OCI-LY1 (cell line): ENCODE measurements at regions not wholly inside any gene's neighbourhood (a gene's known extent, or its start where the extent isn't known, plus 50 kb on each side); places are given as distances from the start of the nearest gene placed in this dataset.

ENCODE experiments used
- H2AFZ ChIP-seq: fragments of 200-600 bp; sonication (generic), shearing (Covaris generic); 2 replicates; pipeline ENCODE4 v1.6.0; 2014; ENCODE audit warnings: antibody characterized with exemption, mild to moderate bottlenecking, low read length
- H3F3A ChIP-seq: fragments of 200-600 bp; sonication (generic), shearing (Covaris generic); 2 replicates; pipeline ENCODE4 v1.6.0; 2014; ENCODE audit warnings: mild to moderate bottlenecking, antibody characterized with exemption, low read length, moderate library complexity; ENCODE audit not compliant: insufficient read depth
- H3K27ac ChIP-seq: fragments of 200-600 bp; sonication (generic); 2 replicates; pipeline ENCODE4 v1.5.1; 2014; ENCODE audit warnings: low read length, mixed run types, mild to moderate bottlenecking, low read depth; ENCODE audit not compliant: poor library complexity, severe bottlenecking
- H3K27me3 ChIP-seq: fragments of 200-600 bp; sonication (generic); 2 replicates; pipeline ENCODE4 v1.6.0; 2014; ENCODE audit warnings: antibody characterized with exemption, mild to moderate bottlenecking, low read length, moderate library complexity; ENCODE audit not compliant: insufficient read depth
- H3K36me3 ChIP-seq: fragments of 200-600 bp; sonication (generic); 2 replicates; pipeline ENCODE4 v1.6.1; 2014; ENCODE audit warnings: mild to moderate bottlenecking, antibody characterized with exemption, low read length, moderate library complexity, mixed read lengths; ENCODE audit not compliant: insufficient read depth
- H3K4me1 ChIP-seq: fragments of 200-600 bp; sonication (generic); 2 replicates; pipeline ENCODE4 v1.5.1; 2014; ENCODE audit warnings: mild to moderate bottlenecking, low read length, moderate library complexity; ENCODE audit not compliant: insufficient read depth, severe bottlenecking
- H3K4me2 ChIP-seq: fragments of 200-600 bp; sonication (generic), shearing (Covaris generic); 2 replicates; pipeline ENCODE4 v1.6.1; 2014; ENCODE audit warnings: low read length
- H3K4me3 ChIP-seq: fragments of 200-600 bp; sonication (generic); 2 replicates; pipeline ENCODE4 v1.5.1; 2014; ENCODE audit warnings: low read length, low read depth, mild to moderate bottlenecking, mixed read lengths; ENCODE audit not compliant: poor library complexity, severe bottlenecking
- H3K79me2 ChIP-seq: fragments of 200-600 bp; shearing (Covaris generic); 2 replicates; pipeline ENCODE4 v1.6.1; 2016; ENCODE audit warnings: mixed run types, low read length, mixed read lengths; ENCODE audit not compliant: insufficient read depth
- H3K9ac ChIP-seq: fragments of 200-600 bp; sonication (generic), shearing (Covaris generic); 2 replicates; pipeline ENCODE4 v1.6.1; 2014; ENCODE audit warnings: mild to moderate bottlenecking, low read length, mixed read lengths
- H3K9me2 ChIP-seq: fragments of 200-600 bp; sonication (generic), shearing (Covaris generic); 2 replicates; pipeline ENCODE4 v1.6.1; 2014; ENCODE audit warnings: low read depth, mild to moderate bottlenecking, low read length, mixed read lengths
- H3K9me3 ChIP-seq: fragments of 200-600 bp; shearing (Covaris generic); 2 replicates; pipeline ENCODE4 v1.6.1; 2014; ENCODE audit warnings: low read length, mixed read lengths
- H4K20me1 ChIP-seq: fragments of 200-600 bp; sonication (generic), shearing (Covaris generic); 2 replicates; pipeline ENCODE4 v1.6.0; 2016; ENCODE audit warnings: mild to moderate bottlenecking, low read length; ENCODE audit not compliant: insufficient read depth
- EZH2 ChIP-seq: fragments of 200-600 bp; sonication (generic), shearing (Covaris generic); IDR thresholded peaks from 2 replicates; pipeline ENCODE4 v1.8.0; 2017; ENCODE audit warnings: borderline replicate concordance, mixed run types, mild to moderate bottlenecking, antibody characterized with exemption, low read length, moderate library complexity, mixed read lengths
- TF ChIP-seq, protein P1 (sequence below): fragments of 200-600 bp; sonication (generic), shearing (Covaris generic); IDR thresholded peaks from 2 replicates; pipeline ENCODE4 v1.5.1; 2017; ENCODE audit warnings: mild to moderate bottlenecking, antibody characterized with exemption, low read length, moderate library complexity, mixed read lengths

DNA sequence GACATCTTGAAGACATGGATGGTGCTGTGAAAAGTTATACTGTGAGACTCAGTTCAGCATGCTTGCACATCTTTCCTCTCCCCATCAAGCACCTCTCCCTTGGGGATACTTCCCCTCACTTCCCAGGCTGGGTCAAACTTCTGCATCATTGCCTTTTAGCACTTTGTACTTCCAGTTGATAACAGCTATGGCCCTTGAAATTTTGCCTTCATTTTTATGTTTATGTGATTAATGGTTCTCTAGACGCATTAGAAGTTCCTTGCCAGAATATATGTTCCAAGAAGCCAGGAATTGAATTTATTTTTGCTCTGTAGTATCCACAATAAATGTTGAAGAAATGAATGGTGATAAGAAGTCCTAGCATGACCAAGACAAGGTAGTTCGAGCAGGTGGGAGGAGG lies 120.9 kb upstream of the ST6GAL2 start:
- H3K9ac ChIP-seq = no peak overlapping the region
- no peaks in the 10 kb centered on the region for H3K9me3 ChIP-seq
- no peaks in the 10 kb centered on the region for H3K9me2 ChIP-seq
- H3K79me2 ChIP-seq = no peaks in the 10 kb centered on the region
- no peaks in the 10 kb centered on the region for H3F3A ChIP-seq
- H4K20me1 ChIP-seq = no peaks in the 10 kb centered on the region
- TF ChIP-seq, protein P1, sequence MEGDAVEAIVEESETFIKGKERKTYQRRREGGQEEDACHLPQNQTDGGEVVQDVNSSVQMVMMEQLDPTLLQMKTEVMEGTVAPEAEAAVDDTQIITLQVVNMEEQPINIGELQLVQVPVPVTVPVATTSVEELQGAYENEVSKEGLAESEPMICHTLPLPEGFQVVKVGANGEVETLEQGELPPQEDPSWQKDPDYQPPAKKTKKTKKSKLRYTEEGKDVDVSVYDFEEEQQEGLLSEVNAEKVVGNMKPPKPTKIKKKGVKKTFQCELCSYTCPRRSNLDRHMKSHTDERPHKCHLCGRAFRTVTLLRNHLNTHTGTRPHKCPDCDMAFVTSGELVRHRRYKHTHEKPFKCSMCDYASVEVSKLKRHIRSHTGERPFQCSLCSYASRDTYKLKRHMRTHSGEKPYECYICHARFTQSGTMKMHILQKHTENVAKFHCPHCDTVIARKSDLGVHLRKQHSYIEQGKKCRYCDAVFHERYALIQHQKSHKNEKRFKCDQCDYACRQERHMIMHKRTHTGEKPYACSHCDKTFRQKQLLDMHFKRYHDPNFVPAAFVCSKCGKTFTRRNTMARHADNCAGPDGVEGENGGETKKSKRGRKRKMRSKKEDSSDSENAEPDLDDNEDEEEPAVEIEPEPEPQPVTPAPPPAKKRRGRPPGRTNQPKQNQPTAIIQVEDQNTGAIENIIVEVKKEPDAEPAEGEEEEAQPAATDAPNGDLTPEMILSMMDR = no peak
- no peak overlapping the region for H3K4me3 ChIP-seq
- H3K4me1 ChIP-seq = no peaks in the 10 kb centered on the region
- H3K27ac ChIP-seq = no peak overlapping the region
- no peaks in the 10 kb centered on the region for H3K27me3 ChIP-seq
- H2AFZ ChIP-seq = no peak overlapping the region
- H3K36me3 ChIP-seq = no peaks in the 10 kb centered on the region
- H3K4me2 ChIP-seq = no peak overlapping the region

DNA sequence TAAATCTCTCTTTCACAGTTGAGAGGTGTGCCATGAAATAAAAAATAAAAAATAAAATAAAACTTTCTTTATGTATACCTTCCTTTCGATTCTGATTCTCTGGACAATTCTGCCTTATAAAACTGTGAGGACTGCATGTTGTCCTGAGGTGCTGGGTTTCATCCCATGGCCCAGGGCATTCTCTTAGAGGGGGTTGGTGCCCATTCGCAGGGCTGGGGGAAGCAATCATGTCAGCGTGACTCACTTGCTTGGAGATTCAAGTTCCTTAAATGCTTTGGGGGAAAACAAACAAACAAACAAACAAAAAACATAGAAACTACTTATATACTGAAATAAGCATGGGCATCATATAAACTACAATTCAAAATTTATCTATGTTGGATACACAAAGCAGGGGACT lies 122.0 kb upstream of the ST6GAL2 start:
- TF ChIP-seq, protein P1 = no peak
- TF ChIP-seq EZH2 = no peak

DNA sequence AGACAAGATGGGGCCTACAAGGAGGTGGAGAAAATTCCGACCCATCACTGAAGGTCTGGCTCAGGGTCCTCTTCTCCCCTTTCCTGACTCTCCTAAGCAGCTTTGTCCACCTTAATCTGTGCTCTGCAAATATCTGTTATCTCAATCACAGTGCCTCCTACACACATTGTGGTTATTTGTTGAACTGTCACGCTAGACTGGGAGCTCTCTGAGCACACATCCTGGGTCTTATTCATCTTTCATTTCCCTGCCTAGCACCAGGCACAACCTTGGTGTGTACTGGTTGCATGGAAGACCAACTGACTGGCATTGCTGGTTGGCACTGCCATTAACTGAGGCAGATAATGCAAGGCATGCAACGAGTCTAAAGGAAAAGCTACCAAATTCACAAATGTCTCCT lies 122.9 kb upstream of the ST6GAL2 start:
- Histone ChIP-seq H3K4me2 (no peak overlapping the region), H3K4me3 (no peak overlapping the region), H3K79me2 (no peaks in the 10 kb centered on the region), H3K9me3 (no peaks in the 10 kb centered on the region), H3F3A (no peaks in the 10 kb centered on the region), H3K9ac (no peak overlapping the region), H2AFZ (no peak overlapping the region), H3K27me3 (0 out of 2 replicates have a peak, but pooled peaks cover 4% of the 10 kb centered on the region), H4K20me1 (no peaks in the 10 kb centered on the region), H3K36me3 (no peaks in the 10 kb centered on the region), H3K27ac (no peak overlapping the region), H3K9me2 (no peaks in the 10 kb centered on the region), H3K4me1 (no peaks in the 10 kb centered on the region)
- TF ChIP-seq, protein P1 = no peak
- TF ChIP-seq EZH2 = no peak

More for the DNA sequence above, 122.0 kb upstream of the ST6GAL2 start:
- H3K9me2 ChIP-seq = no peaks in the 10 kb centered on the region
- no peaks in the 10 kb centered on the region for H3F3A ChIP-seq
- H3K27ac ChIP-seq = no peak overlapping the region
- no peak overlapping the region for H2AFZ ChIP-seq
- no peak overlapping the region for H3K9ac ChIP-seq
- H3K4me1 ChIP-seq = no peaks in the 10 kb centered on the region
- no peaks in the 10 kb centered on the region for H3K27me3 ChIP-seq
- no peaks in the 10 kb centered on the region for H3K36me3 ChIP-seq
- H3K9me3 ChIP-seq = no peaks in the 10 kb centered on the region
- H3K4me2 ChIP-seq = no peak overlapping the region
- no peak overlapping the region for H3K4me3 ChIP-seq
- no peaks in the 10 kb centered on the region for H4K20me1 ChIP-seq
- no peaks in the 10 kb centered on the region for H3K79me2 ChIP-seq
